HG02623 (cell line): ENCODE measurements at regions not wholly inside any gene's neighbourhood (a gene's known extent, or its start where the extent isn't known, plus 50 kb on each side); places are given as distances from the start of the nearest gene placed in this dataset.
"Not testable (repeated sequence)": the region's sequence is repeated elsewhere in the genome, so short reads cannot be mapped to it uniquely, and the experiment has no call there.

ENCODE experiments used
- ATAC-seq: cut with Tn5 transposase; IDR thresholded peaks from one replicate; pipeline ENCODE4 v1.9.1; 2021; ENCODE audit warnings: moderate library complexity; ENCODE audit not compliant: unreplicated experiment

- ATAC-seq: no peak
Observed at GRCh38 chr1:71345491-71345890, 264.7 kb upstream of the ZRANB2 start.

DNA sequence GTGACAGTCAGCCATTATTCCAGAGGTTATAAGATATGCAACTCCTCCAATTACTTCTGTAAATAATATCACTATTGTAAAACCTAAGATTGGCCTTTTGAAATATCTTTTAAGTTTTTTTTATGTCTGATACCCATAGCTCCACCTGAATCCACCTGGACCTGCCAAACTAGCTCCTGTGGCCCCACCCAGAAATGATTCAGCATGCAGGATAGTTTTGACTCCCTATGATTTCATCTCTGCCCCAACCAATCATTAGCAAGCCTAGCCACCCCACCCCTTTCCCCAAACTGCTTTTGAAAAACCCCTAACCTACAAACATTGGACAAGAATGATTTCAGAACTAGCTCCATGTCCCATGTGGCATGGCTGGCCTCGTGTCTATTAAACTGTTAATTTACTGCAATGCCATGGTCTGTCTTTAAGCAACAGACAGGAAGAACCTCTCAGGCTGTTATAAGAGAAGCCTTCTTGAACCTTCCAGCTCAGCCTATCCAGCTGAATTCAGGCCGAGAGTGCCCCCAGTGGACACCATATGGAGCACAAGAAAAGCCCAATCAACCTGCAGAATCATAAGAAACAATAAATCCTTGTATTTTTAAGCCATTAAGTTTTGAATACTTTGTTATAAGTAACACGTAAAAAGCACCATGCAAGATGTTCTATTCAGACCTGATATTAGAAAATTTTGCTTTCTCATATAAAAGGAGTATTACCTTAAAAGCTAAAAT, 263.0 kb upstream of the ZRANB2 start:
- peak; percentile 45 for ATAC-seq

DNA sequence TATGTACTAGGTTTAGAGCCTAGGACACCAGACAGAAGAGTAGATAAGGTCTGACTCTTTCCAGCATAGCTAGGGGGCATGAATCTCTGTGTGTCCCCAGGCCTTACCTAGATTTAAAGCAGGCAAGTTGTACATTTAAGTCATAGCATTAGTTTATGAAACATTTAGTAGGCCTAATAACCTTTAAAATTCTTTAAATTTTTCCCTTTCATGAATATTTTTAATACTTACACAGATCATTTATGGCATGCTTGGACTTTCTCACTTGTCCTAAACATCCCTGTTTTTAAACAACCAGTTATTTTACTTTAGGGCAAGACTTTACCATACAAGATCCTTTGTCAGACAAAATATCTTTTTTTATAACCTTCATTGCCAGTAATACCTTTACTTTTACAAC, 258.4 kb upstream of the ZRANB2 start:
- ATAC-seq: no peak

DNA sequence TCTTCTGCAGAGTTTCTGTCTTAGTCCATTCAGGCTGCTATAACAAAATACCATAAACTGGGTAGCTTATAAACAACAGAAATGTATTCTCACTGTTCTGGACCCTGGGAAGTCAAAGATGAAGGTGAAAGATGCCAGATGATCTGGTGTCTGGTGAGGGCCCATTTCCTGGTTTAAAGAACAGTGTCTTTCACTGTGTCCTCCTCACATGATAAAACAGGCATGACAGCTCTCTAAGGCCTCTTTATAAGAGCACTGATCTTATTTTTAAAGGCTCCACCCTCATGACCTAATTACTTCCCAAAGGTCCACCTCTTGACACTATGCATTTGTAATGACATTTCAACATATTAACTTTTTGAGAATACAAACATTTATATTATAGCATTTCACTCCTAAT, 250.2 kb upstream of the ZRANB2 start:
- ATAC-seq: no peak

DNA sequence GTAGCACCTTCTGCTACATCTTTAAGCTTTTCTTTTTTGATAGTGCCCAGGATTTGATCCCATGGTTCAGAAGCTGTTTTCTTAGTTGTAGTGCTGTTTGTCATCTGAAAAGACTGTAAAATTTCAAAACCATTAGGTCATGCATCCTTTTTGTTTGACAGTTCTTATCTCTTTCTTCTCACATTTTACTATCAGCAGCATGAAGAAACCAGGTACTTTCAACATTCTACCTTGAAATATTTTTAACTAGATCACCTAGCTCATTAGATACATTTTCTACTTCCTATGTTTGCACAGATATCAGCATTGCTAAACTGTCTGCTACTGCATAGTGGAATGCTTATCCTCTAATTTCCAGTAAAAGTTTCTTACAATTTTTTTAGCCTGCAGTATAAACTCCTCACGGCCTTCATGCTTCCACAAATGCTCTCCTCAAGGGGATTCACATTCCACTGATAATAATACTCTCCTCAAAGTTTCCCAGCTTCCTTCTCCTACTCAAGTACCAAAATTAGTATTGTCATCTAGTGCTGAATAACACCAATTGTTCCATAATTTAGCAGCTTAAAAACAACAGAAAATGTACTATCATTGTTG, 243.9 kb upstream of the ZRANB2 start:
- no peak for ATAC-seq

GRCh38 chr1:71312545-71312944, 231.7 kb upstream of the ZRANB2 start:
- ATAC-seq: no peak

GRCh38 chr1:71311376-71311775, 230.5 kb upstream of the ZRANB2 start:
- ATAC-seq: no peak

DNA sequence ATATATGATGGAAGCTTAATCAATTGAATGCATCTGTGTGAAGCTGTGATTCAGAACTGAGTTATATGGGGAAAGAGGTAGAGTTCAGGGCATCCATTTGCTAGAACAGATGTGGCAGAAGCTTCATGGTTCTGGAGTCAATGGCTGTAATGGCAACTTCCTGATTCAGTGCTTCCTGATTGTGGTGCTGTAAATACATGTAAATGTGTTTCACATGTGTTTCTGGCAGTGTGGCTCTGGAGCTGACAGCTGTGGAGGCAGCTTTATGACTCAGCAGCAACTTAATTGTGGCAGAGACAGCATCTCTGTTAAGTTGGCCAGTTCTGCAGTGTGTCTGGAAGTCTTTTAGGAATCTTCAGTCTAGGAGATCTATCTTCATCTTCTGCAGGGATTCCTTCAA, 226.6 kb upstream of the ZRANB2 start:
- ATAC-seq: peak; percentile 88

DNA sequence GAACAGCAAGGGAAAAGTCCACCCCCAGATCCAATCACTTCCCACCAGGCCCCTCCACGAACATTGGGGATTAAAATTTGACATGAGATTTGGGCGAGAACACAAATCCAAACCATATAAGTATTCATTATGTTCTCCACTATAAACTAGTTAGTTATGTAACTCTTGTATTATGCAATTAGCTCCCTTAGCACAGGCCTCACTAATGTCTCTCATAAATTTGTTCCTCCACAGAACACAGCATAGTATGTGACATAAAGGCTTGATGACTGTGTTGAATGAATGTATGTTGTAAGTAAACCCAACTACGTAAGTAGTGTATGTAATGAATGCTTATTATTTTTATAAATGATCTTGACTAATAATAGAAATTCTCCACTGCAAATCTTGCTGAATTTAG, 223.3 kb upstream of the ZRANB2 start:
- ATAC-seq: no peak

DNA sequence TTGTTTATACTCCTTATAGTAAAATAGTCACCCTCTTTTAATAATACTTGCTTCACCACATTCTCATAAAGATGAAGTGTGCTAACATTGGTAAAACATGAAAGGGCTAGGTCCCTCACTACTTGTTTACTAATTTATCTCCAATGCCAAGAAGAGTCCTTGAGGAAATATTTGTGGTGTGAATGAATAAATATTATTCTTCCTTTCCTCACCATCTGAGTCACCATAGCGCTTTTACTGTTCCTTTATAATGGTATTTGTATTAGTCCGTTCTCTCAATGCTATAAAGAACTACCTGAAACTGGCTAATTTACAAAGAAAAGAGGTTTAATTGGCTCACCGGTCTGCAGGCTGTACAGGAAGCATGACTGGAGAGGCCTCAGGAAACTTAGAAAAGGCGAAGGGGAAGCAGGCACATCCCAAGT, 222.8 kb upstream of the ZRANB2 start:
- ATAC-seq: no peak

DNA sequence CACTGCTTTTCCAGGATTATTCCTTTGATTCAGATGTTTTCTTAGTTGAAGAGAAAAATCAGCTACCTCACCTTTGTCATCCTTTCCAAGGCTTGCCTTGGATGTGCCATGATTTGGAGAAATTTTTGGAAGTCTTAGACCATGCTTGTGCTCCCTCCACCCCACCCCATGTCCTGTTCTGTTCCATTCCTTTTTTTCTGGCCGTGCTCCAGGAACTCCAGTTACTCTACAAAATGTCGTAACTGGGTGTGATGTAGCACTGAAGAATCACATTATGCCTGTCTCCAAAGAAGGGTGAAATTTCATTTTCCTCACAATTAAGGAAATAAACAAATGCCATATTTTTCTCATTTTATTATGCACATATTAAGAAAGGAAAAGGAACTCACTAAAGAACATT, 217.8 kb upstream of the ZRANB2 start:
- ATAC-seq: no peak

DNA sequence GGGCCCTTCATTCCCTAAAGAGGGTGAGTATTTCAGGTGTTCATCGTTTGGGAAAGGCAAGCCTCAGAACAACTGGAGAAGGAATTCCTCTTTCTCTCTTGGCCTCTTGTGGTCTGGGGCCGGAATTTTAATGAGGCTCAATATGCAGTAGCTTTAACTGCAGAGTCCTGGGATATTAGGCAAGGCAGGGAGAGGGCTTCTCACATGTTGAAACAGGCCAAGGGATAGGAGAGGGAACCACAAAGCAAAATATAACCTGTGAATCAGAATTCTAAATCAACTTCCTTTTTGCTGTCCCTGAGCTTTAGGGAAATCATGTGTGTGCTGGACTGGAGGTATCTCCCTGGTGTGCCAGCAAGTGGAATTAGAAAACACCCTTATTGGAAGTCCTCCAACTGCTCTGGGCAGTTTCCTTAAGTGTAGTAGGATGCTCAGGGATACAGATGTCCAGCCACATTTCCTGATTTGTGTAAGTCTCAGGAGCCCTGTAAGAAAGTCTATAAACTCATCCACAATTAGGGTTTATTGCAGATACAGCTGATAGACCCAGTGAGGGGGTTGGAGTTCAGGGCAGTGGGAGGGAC, 215.8 kb upstream of the ZRANB2 start:
- no peak for ATAC-seq

- ATAC-seq: no peak
Observed at GRCh38 chr1:71295350-71295749, 214.5 kb upstream of the ZRANB2 start.

DNA sequence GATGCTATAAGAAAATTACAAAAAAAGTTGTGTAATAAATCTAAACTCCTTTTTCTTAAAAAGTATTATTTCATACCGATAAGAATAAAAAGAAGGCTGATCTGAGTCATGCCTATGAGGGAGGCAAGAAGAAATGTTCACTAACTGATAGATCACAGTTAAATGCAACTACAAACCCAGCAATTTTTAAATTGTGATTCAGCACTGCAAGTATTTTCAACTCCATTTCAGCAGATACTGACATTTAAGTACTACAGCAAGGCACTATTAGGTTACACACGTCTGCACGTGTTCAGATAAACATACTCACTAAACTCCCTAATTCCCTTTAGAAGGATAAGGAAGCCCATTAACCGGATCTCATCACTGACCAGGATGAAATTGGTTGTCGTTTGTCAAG, 213.3 kb upstream of the ZRANB2 start:
- ATAC-seq: no peak

GRCh38 chr1:71292203-71292602, 211.4 kb upstream of the ZRANB2 start:
- ATAC-seq: no peak

DNA sequence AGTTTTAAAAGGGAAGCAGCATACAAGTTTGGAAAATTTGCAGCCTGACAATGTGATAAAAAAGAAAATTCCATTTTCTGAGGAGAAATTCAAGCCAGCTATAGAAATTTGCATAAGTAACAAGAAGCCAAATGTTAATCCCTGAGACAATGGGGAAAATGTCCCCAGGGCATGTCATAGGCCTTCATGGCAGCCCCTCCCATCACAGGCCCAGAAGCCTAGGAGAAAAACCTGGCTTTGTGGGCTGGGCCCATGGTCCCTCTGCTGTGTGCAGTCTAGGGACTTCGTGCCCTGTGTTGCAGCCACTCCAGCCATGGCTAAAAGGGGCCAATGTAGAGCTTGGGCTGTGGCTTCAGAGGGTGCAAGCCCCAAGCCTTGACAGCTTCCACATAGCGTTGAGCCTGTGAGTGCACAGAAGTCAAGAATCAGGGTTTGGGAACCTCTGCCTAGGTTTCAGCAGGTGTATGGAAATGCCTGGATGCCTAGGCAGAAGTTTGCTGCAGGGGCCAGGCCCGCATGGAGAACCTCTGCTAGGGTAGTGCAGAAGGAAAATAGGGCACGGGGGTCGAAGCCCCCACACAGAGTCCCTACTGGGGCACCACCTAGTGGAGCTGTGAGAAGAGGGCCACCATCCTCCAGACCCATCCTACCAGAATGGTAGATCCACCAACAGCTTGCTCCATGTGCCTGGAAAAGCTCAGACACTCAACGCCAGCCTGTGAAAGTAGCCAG, 209.8 kb upstream of the ZRANB2 start:
- ATAC-seq: not testable (repeated sequence)

- ATAC-seq: no peak
Observed at GRCh38 chr1:71285529-71285928, 204.7 kb upstream of the ZRANB2 start.

GRCh38 chr1:71276466-71276865, 195.6 kb upstream of the ZRANB2 start:
- no peak for ATAC-seq

GRCh38 chr1:71273334-71273733, 192.5 kb upstream of the ZRANB2 start:
- ATAC-seq: no peak

- no peak for ATAC-seq
Observed at GRCh38 chr1:71270394-71270915, 189.6 kb upstream of the ZRANB2 start.

- ATAC-seq: no peak
Observed at GRCh38 chr1:71269818-71270217, 189.0 kb upstream of the ZRANB2 start.

- ATAC-seq: no peak
Observed at GRCh38 chr1:71269179-71269578, 188.3 kb upstream of the ZRANB2 start.
